ENCODE measurements at regions not wholly inside any gene's neighbourhood (a gene's known extent, or its start where the extent isn't known, plus 50 kb on each side); places are given as distances from the start of the nearest gene placed in this dataset.

DNA sequence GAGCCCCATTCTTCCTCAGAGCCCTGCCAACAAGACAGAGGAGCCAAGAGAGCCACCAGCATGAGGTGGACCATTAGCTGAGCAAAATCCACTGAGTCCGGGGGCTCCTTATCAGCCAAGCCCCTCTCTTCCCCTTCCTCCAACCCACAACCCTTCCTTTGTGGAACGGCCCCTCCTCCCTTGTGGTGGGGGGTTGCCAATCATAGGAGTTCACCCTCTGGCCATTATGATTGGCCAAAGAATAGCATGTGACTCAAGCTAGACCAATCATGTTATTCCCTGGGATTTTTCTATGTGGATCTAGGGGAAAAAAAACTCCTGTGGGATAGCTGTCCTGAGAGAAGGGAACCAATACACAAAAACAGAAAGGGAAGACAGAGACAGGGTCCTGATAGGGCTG lies 120.5 kb downstream of the C16orf95 start:
- Histone ChIP-seq H3K36me3 (ENCODE audit: control insufficient read depth, insufficient read depth, low read length) (no peaks in the 10 kb centered on the region), H3K4me3 (ENCODE audit: low read depth, low read length) (no peak overlapping the region), H3K27me3 (ENCODE audit: control insufficient read depth, insufficient read depth, low read length) (no peaks in the 10 kb centered on the region)
- DNase-seq (ENCODE audit: low read depth) (no peak), FAIRE-seq (no peak)
- TF ChIP-seq, protein P1, sequence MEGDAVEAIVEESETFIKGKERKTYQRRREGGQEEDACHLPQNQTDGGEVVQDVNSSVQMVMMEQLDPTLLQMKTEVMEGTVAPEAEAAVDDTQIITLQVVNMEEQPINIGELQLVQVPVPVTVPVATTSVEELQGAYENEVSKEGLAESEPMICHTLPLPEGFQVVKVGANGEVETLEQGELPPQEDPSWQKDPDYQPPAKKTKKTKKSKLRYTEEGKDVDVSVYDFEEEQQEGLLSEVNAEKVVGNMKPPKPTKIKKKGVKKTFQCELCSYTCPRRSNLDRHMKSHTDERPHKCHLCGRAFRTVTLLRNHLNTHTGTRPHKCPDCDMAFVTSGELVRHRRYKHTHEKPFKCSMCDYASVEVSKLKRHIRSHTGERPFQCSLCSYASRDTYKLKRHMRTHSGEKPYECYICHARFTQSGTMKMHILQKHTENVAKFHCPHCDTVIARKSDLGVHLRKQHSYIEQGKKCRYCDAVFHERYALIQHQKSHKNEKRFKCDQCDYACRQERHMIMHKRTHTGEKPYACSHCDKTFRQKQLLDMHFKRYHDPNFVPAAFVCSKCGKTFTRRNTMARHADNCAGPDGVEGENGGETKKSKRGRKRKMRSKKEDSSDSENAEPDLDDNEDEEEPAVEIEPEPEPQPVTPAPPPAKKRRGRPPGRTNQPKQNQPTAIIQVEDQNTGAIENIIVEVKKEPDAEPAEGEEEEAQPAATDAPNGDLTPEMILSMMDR (IDR thresholded peaks at IDR 0.05; ENCODE audit: insufficient read depth, low read length, severe bottlenecking), result no peak

DNA sequence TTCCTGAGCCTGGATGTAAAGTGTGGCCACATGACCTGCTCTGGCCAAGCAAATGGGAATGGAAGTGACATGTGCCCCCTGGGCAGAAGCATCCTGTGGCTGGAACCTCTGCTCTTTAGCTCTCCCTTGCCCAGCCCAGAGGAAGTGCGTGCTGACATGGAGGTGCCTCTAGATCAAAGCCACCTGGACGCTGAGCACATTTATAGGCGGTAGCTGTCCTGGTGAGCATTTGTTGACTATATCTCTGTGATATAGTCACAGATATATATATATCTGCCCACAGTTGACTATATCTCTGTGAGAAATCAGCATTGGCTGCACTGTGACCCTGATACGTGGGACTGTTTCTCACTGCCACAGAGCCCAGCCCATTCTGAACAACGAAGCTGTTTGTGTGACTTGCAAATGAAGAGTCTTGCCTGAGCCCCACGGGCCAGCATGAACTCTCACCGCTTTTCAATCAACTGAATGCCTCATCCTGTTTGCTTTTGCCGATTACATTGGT lies 118.8 kb downstream of the C16orf95 start:
- Histone ChIP-seq H3K27me3 (ENCODE audit: control insufficient read depth, insufficient read depth, low read length) (no peaks in the 10 kb centered on the region), H3K36me3 (ENCODE audit: control insufficient read depth, insufficient read depth, low read length) (no peaks in the 10 kb centered on the region), H3K4me3 (ENCODE audit: low read depth, low read length) (no peak overlapping the region)
- FAIRE-seq (no peak), DNase-seq (ENCODE audit: low read depth) (no peak)
- TF ChIP-seq, protein P1 (IDR thresholded peaks at IDR 0.05; ENCODE audit: insufficient read depth, low read length, severe bottlenecking), result no peak

DNA sequence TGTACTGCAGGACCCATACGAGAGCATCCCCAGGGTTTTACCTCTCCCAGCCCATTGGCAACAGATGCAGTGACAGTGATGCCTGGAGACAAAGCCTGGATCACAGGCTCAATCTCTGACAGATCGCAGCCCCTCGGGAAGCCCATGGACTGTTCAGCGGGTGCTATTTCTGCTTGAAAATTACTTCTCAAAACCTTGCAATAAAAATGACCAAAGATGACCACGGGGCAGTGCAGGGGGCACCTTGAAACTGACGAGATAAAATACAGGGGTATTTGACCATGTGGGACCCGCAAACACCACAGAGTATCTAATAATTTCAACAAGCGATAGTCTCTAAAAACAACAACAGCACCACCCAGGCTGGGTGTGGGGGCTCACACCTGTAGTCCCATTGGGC lies 118.3 kb downstream of the C16orf95 start:
- FAIRE-seq, result no peak
- H3K4me3 ChIP-seq (ENCODE audit: low read depth, low read length), result no peak overlapping the region
- no peaks in the 10 kb centered on the region for H3K27me3 ChIP-seq (ENCODE audit: control insufficient read depth, insufficient read depth, low read length)
- TF ChIP-seq, protein P1 (IDR thresholded peaks at IDR 0.05; ENCODE audit: insufficient read depth, low read length, severe bottlenecking), result no peak
- no peaks in the 10 kb centered on the region for H3K36me3 ChIP-seq (ENCODE audit: control insufficient read depth, insufficient read depth, low read length)
- DNase-seq (ENCODE audit: low read depth), result no peak

DNA sequence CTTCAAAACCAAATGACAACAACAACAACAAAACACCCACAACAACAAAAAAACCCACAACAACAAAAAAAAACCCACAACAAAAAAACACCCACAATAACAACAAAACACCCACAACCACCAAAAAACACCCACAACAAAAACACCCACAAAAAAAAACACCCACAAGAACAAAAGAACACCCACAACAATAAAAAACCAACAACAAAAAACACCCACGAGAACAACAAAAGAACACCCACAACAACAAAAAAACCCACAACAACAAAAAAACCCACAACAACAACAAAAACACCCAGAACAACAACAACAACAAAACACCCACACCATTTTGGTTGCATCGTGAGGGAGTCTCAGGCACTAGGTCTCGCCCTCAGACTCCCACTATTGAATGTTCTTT lies 117.8 kb downstream of the C16orf95 start:
- TF ChIP-seq, protein P1 (IDR thresholded peaks at IDR 0.05; ENCODE audit: insufficient read depth, low read length, severe bottlenecking), result no peak
- FAIRE-seq, result no peak

DNA sequence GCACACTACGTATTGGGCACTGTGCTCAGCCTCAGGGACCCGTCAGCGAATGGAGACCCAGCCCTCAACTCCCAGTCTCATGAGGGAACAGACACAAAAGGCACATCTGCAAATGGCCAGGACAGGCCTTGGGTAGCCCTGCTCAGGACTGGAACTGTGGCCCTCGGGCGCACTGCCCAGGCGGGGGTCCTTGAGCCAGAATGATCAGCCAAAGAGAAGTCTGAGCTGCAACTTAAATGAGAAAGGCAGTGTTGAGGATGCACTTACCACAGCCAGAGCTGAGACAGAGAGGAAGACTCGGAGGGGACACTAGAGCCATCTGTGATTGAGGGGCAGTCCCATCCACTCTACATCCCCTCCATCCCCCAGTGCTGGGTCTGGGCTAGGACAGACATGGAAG lies 117.3 kb downstream of the C16orf95 start:
- DNase-seq (ENCODE audit: low read depth), result no peak
- FAIRE-seq, result no peak
- no peaks in the 10 kb centered on the region for H3K36me3 ChIP-seq (ENCODE audit: control insufficient read depth, insufficient read depth, low read length)
- no peak overlapping the region for H3K4me3 ChIP-seq (ENCODE audit: low read depth, low read length)
- TF ChIP-seq, protein P1 (IDR thresholded peaks at IDR 0.05; ENCODE audit: insufficient read depth, low read length, severe bottlenecking), result no peak
- H3K27me3 ChIP-seq (ENCODE audit: control insufficient read depth, insufficient read depth, low read length), result no peaks in the 10 kb centered on the region

More for the DNA sequence above, 117.8 kb downstream of the C16orf95 start:
- no peaks in the 10 kb centered on the region for H3K36me3 ChIP-seq (ENCODE audit: control insufficient read depth, insufficient read depth, low read length)
- no peaks in the 10 kb centered on the region for H3K27me3 ChIP-seq (ENCODE audit: control insufficient read depth, insufficient read depth, low read length)
- no peak for DNase-seq (ENCODE audit: low read depth)
- no peak overlapping the region for H3K4me3 ChIP-seq (ENCODE audit: low read depth, low read length)

DNA sequence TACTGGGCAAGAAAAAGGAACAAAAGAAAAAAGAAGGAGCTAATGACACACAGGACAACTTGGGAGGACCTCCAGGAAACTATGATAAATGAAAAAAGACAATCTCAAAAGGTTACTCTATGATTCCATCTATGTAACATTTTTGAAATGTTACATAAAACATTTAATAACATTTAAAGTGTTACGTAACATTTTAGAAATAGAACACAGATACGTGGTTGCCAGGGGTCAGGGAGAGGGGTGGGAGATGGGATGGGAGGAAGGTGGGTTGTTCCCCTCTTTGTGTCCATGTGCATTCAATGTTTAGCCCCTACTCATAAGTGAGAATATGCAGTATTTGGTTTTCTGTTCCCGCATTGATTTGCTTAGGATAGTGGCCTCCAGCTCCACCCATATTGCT lies 116.6 kb downstream of the C16orf95 start:
- FAIRE-seq, result no peak
- TF ChIP-seq, protein P1 (IDR thresholded peaks at IDR 0.05; ENCODE audit: insufficient read depth, low read length, severe bottlenecking), result no peak
- H3K36me3 ChIP-seq (ENCODE audit: control insufficient read depth, insufficient read depth, low read length), result no peaks in the 10 kb centered on the region

More for the DNA sequence above, 116.6 kb downstream of the C16orf95 start:
- DNase-seq (ENCODE audit: low read depth), result no peak
- Histone ChIP-seq H3K4me3 (ENCODE audit: low read depth, low read length) (no peak overlapping the region), H3K27me3 (ENCODE audit: control insufficient read depth, insufficient read depth, low read length) (no peaks in the 10 kb centered on the region)

All from bronchial epithelial cell (primary cell).